GM19240 (cell line): ENCODE measurements at regions not wholly inside any gene's neighbourhood (a gene's known extent, or its start where the extent isn't known, plus 50 kb on each side); places are given as distances from the start of the nearest gene placed in this dataset.

Experiments
- DNase-seq: peaks from one replicate; pipeline ENCODE4 v3.0.0; 2011; ENCODE audit warnings: low spot score; ENCODE audit not compliant: insufficient read length

DNA sequence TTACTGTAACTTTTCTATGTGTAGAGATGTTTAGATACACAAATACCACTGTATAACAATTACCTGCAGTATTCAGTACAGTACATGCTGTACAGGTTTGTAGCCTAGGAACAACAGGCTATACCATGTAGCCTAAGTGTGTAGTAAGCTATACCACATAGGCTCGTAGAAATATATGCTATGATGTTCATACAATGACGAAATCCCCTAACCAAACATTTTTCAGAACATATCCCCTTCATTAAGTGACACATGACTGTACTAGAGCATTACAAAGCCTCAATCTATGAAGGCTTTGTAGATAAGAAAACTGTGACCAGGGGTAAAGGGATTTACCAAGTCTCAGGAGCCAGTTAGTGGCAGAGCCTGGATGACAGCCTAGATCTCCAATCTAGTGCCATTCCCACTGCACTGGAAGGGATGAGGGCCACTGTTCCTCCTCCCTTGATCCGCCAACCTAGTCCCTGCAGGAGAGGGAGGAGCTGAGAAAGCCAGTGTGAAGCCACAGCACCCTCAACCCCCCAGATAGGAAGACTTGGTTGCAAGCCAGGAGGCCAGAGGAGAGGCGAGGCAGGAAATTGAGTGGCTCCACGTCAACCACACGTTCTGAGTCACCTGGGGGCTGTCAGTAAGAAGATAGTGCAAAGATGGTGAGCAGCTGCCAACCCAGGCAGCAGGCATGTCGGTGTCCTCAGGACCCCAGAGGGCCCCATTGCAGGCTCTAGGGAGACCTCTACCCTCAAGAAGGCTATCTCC is 227.7 kb downstream of the BCOR start:
- DNase-seq: no peak

GRCh38 chrX:39871648-39872047 is 226.1 kb downstream of the BCOR start:
- DNase-seq: no peak

- no peak for DNase-seq
Observed at GRCh38 chrX:39873117-39873516, 224.6 kb downstream of the BCOR start.

GRCh38 chrX:39874202-39874816 is 223.4 kb downstream of the BCOR start:
- DNase-seq: peak; percentile 63

- no peak for DNase-seq
Observed at GRCh38 chrX:39875834-39876628, 221.7 kb downstream of the BCOR start.

DNA sequence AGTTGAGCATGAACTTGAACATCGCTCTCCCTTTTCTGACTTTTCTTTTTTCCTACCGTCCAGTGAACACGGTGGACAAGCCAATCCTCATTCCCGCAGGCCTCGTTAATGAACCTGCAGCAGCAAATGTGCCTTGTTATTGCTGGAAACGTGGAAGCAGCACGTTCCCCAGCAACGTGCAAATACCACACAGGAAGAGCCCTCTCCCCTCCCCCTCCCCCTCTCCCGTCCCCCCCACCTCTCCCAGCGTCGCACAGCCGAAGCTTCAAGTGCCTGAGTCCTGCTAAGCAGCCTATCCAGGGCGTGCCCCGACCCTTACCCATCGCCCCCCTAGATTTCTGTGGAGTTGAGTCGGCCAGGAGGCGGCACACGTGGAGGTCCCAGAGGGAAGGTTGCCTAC is 219.9 kb downstream of the BCOR start:
- no peak for DNase-seq

DNA sequence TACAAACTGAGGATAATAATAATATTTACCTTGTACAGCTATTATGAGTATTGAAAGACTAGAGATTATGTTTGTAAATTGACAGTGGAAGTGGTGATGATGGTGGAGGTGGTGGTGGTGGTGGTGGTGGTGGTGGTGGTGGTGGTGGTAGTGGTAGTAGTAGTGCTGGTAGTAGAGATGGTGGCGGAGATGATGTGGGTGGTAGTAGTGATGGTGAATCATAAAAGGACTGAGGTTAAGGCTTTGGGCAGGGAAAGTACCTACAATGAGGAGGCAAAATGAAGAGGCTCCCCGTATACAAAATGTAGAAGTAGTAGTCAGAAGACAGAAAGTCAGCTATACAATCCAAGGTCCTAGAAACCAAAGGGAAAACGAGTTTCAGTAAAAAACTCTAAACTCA is 214.1 kb downstream of the BCOR start:
- no peak for DNase-seq

DNA sequence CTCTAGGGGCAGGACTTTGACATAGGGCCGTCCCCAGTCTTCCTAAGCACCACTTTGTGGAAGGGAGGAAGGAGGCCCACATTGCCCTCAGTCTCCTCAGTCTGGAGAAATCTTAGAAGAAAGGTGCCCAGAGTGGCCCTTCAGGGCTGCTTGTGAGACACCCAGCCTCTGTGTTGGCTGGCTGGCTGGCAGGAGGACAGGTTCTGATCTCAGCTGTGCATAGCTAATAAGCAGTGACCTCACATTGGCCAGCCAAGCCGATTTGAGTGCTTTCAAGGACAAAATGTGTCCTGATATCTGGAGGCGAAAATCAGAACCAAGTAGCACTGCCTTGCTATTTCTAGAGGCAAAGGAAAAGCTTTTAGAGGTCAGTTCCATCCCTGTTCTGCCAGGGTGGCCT is 211.5 kb downstream of the BCOR start:
- no peak for DNase-seq

GRCh38 chrX:39888730-39889129 is 209.0 kb downstream of the BCOR start:
- no peak for DNase-seq

DNA sequence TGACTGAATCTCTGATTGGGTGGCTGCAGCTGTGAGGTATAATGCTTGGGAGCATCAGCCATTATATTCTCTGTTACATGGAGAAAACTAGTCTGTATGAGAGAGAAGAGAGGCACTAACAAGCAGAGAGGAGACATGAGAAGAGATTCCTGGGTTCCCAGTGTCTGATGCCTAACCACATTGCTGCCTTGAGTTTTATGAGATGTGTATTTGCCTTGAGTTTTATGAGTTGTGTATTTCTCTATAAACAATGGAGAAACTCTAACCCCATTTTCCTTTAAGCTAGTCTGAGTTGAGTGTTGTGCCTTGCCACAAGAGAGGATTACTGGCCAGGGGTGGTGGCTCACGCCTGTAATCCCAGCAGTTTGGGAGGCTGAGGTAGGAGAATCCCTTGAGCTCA is 208.1 kb downstream of the BCOR start:
- DNase-seq: no peak

DNA sequence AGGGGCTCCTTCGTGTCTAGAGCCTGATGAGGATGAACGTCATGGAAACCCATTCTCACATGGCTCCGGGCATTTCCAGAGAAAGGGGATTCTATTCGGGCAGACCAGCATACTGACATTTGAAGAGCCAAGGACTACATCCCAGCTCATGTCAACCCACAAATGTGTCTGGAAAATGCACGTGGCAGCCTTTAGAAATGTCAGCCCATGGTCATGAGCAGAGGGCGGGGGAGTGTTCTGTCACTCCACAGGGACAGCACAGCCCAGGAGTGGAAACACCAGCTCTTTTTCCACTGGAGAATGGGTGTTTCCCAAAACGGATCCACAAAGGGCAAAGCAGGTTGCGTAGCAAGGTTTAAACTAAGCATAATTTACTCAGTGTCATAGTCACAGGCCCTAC is 207.0 kb downstream of the BCOR start:
- no peak for DNase-seq

- DNase-seq: no peak
Observed at GRCh38 chrX:39891781-39892180, 206.0 kb downstream of the BCOR start.

DNA sequence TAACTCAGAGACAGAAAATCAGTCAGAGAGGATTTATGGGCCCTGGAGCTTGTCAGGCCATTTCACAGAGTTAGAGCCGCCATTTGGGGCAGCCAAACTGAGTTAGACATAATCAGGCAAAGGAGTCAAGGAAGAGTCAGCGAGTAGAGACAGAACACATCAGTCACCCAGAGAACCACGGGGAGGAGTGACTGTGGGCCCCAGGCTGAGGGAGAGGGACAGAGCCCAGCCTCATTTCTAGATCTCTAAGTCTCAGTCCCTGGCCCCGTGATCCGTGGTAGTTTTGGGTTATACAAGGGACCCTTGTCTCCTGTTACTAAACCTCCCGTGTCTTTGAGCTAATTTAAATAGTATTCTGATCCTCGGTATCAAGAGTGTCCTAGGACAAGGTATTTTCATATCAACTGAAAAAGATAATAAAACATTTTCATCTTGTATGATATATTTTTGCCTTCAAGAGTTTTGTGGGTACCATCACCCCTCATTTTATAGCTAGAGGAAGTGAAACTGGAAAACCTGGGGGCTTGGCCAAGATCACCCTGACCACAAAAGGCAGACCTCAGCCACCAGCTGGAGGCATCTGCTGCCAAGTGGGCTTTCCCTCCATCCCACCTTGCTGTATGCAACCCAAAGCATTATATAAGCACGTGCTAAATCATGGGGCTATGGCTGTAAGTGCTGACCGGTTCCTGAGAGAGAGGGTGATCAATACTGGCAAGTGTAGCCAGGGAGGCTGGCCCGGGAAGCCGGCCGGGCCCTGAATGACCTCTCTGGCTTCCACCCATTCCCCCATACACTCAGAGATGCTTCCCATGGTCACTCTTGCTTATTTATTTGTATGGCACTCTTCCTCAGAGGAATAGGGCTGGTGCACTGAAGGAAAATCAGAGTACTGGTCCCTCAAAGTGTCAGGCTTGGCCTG is 204.1 kb downstream of the BCOR start:
- no peak for DNase-seq

DNA sequence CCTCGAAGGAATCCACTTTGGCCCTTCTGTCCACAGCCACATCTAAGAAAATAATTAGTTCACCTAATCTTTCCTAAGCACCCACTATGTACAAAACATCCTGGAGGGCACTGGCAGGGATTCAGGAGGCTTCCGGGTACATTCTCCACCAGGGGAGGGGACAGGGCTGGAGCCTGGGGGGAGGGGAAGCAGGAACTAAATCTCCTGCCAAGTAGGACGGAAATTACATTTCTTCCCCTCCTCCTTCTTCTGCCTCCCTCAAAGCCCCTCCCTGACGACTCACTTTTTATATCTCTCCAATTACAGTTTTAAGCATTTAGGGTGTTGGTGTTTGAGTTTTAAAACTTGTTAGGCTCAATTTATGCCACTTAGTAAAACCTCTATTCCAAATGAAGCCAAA is 203.1 kb downstream of the BCOR start:
- no peak for DNase-seq

GRCh38 chrX:39895218-39896110 is 202.3 kb downstream of the BCOR start:
- DNase-seq: no peak

DNA sequence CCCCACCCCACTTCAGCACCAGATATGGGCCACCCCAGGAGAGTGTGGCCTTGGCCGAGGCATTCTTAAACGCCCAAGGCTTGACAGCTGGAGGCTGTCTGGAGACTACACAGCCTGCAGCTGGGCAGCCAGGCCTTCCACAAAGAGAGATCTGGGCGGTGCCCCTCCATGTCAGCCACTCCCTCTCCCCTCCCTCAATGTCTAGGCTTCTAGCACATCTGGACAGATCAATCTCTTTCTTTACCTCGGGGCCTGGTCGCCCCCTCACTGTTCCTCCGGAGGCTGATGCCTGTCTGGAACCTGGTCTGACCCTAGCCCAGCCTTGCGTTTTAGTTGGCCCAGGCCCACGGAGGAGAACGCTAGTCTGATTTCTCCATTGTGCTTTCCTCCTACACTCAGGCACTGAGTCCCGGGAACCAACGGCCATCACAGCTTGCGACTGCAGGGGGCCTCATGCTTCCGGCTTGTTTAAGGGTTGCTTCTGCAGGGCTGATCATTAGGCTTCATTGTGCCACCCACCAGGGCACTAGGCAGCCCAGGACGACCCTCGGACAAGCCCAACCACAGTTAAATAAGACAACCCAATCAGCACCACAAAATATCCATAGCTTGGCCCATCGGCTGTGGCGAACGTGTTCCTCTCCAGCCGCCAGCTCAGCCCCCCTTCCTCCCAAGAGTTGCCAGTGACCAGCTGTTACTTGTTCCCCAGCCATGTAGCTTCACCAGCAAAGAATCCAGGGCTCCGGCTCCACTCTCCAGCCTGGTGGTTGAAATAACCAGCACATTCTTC is 200.6 kb downstream of the BCOR start:
- no peak for DNase-seq

DNA sequence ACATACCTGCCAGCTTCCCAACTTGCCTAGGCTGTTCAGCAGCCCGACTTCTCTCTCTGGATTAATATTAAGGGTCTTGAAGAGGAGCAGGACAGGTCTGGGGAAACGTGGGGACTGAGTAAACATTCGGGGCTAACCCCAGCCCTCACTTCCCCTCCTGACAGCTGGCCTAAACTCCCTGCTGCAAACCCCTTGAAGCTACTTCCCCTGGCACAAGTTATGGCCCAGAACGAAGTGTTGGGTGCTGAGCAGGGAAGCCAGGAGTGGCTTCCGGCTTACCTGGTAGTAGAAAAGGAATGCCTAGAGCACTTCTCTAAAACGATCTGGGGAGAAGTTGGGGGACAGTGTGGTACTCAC is 200.0 kb downstream of the BCOR start:
- DNase-seq: no peak

DNA sequence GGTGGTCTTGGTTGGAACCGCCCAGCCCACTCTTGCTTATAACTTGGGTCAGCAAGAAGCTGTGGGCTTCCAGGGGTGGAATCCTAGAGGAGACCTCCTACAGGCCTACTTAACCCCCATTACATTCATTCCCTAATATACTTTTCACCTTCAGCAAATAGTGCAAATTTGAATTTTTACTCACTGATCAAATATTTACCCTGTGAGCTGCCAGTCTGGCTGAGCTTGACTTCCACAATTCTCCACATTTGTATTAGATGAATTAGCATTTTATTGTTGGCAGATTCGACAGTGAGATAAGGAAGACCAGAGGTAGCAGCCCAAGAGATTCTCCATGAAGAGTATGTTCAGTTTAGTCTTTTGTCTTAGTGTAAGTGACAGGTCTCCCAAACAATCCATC is 199.6 kb downstream of the BCOR start:
- DNase-seq: no peak

GRCh38 chrX:39899059-39899458 is 198.7 kb downstream of the BCOR start:
- DNase-seq: no peak
